Body of pancreas (tissue), 4 donors: ENCODE measurements at regions not wholly inside any gene's neighbourhood (a gene's known extent, or its start where the extent isn't known, plus 50 kb on each side); places are given as distances from the start of the nearest gene placed in this dataset.

ENCODE experiments used
- CTCF ChIP-seq, 7 experiments: fragments of 450-650 bp in 4 of 7; fragments of 200-600 bp in 3 of 7; sonication (generic) in 3 of 7; IDR thresholded peaks; one replicate each; pipeline ENCODE4 v1.5.1; 2016 to 2019; ENCODE audit warnings: antibody characterized with exemption in 7 of 7
- POLR2A ChIP-seq, 3 donors: fragments of 450-650 bp; IDR thresholded peaks; one replicate each; pipeline ENCODE4 v1.6.1; 2016; ENCODE audit warnings: antibody characterized with exemption in 3 of 3, mild to moderate bottlenecking in 2 of 3

- TF ChIP-seq CTCF (IDR thresholded peaks at IDR 0.05) (no peak), POLR2A (IDR thresholded peaks at IDR 0.05) (no peak)
Observed at GRCh38 chr1:68696221-68696620, 199.3 kb upstream of the DEPDC1 start.
